Stimulated activated CD4-positive, alpha-beta T cell treated with anti-CD3 and anti-CD28 coated beads, Interleukin-4, amount 100 ng/mL, for 48 hours (primary cell): ENCODE measurements at regions not wholly inside any gene's neighbourhood (a gene's known extent, or its start where the extent isn't known, plus 50 kb on each side); places are given as distances from the start of the nearest gene placed in this dataset.
A peak's percentile ranks its signal among the peaks of the same experiment; 100 is the strongest.

Source experiments
- DNase-seq, 2 donors: peaks; one replicate each; pipeline ENCODE4 v3.0.0-alpha.2; 2020; ENCODE audit warnings: low read depth in 2 of 2

- DNase-seq, result no peak
Observed at GRCh38 chr1:88141499-88142074, 542.5 kb upstream of the PKN2 start.

DNA sequence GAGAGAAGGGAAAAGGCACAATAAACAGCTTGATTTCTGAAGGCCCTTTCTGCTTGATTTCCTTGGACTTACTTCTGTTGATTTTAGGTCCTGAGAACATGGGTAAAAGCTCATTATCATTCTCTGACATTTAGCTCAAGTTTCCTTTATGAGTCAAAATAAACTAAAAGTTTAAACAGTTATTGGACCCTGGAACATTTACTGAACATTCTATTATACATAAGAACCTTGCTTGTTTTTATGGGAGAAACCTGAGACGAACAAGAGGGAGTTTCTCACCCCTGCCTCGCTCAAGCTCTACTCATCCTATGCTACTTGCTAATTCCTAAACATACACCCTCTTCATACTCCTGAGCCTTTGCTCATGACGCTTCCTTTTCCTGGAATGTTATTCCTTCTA, 538.3 kb upstream of the PKN2 start:
- DNase-seq, result no peak

DNA sequence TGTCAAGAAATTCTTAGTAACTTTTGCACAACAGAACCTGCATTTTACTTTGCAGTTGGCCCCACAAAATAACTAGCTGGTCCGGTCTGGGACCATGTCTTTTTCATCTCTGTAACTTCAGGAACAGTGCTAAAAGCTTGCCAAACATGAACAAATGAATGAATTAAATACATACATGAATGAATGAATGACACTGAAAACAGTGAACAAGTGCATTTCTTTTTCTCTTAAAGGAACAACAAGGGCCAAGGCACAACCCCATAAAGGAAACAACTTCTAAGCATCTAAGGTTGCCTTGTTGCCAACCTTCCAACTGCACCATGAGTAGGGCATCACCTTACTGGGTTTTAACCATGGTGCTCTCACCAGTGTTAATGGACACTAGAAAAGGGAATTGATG, 534.4 kb upstream of the PKN2 start:
- DNase-seq, result no peak

GRCh38 chr1:88150330-88150729, 533.7 kb upstream of the PKN2 start:
- DNase-seq, result no peak

DNA sequence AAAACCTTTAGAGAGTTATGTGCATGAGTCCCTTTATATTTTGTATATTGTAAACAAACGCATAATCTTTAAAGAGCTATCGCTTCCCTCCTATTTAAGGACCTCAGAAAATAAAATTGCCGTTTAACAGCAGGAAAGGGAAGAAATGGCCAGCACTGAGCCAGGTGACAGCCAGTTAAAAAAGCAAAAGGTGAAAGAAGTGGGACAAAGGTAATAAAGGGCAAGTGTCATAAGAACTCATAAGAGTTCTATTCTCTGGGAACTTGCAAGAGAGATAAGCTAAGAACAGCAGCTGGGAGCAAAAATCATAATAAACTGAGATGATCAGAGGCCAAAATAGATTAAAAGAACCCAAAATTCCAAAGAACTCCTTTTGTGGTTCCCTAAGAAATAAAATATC, 520.9 kb upstream of the PKN2 start:
- DNase-seq, result no peak

DNA sequence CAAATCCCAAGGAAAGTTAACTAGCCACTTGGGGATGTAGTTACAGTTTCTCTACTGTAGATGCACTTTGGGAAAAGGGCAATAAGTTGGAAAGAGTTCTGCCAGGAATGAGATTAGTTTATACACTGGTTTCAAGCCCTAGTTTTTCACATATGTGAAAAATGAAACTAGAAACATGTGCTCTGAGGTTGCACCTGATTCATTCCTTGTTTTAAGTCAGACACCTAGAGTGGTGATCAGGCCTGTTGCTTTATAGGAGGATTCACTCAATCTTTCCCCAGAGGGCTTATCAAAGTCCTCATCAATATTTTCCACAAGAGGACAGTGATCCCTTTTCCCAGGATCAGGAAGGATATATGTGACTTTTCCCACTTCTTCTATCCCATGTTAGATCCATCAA, 515.9 kb upstream of the PKN2 start:
- no peak for DNase-seq

- DNase-seq, result no peak
Observed at GRCh38 chr1:88169139-88169538, 514.9 kb upstream of the PKN2 start.

DNA sequence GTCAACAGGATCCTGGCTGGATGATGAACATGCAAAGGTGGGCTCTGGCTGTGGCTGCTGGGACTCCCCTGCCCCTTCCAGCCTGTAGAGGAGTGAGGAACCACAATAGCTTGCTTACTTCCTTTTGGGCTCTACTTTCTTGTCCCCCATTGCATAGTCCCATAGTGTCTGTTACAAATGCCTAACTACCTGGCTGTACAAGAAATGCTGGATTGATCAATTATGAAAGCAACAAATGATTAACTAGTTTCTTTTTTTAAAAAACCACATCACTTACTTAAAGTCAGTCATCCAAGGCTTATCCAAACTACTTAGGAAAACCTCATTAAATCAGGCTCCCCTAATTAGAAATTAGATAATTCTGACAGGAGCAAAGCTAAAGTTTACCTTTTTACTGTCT, 514.1 kb upstream of the PKN2 start:
- no peak for DNase-seq

DNA sequence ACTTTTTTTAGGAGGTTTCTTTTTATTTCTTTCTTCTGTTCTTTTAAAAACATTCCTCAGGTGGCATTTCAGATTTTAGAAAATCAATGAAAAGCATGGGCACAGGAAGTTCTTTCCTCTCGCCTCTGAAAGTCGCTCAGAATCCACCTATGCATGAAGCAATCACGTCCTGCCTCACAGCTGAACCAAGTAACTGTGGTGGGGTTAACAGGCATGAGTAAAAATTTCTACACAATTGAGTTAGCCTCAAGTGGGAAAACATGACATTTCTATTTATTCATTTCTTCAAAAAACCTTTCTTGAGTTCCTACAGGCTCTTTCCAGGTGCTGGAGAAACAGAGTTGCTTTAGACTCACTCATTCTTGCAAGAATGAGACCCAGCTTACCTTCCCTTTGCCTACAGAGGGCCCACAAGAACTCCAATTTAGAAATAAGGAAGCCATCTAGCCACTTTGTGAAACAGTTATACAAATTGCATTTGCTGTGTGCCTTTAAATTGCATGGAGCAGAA, 508.9 kb upstream of the PKN2 start:
- DNase-seq, result no peak

DNA sequence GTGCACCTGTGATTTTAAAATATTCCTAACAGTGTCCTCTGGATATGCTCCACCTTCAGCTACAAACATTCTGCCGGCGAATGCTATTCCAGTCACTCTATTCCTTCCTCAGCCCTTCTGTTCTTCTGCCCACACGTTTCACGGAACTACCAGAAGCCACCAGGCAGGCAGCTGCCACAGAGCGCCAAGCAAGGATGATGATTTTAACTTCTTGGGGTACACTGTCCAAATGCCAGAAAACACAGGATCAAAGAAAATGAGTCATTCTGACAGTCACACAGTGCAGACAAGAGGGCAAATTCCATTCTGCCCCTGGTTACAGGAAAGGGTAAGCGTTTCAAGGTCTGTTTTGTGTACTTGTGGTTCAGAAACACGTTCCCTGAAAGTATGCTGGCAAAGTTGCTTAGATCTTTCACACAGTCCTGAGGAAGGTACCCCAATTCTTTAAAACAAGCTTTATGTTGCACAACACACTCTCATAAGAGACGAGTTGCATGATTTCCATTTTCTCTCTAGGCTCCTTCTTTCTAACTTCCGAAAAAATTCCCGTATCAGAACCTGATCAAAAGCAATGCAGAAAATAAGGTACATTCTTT, 508.3 kb upstream of the PKN2 start:
- DNase-seq, result no peak

DNA sequence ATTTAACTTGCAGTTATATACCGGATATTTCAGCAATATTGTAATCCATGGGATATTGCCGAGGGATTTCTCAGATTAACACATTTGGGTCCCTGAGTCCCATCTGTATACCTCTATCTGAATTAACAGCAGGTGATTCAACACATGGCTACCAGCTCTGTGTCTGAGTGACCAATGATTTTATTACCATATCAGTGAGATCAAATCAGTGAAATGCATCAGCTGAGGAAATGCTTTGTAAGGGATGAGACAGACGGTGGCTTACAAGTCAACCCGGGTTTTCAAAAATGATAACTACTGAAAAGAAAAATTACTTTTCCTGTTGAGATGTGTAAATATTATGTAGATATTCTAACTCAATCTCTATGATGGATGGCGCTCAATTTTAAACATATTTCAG, 504.1 kb upstream of the PKN2 start:
- DNase-seq, result no peak

GRCh38 chr1:88180449-88181108, 503.5 kb upstream of the PKN2 start:
- DNase-seq, result peak; percentile 23 to 54

- DNase-seq, result no peak
Observed at GRCh38 chr1:88186911-88187310, 497.2 kb upstream of the PKN2 start.

DNA sequence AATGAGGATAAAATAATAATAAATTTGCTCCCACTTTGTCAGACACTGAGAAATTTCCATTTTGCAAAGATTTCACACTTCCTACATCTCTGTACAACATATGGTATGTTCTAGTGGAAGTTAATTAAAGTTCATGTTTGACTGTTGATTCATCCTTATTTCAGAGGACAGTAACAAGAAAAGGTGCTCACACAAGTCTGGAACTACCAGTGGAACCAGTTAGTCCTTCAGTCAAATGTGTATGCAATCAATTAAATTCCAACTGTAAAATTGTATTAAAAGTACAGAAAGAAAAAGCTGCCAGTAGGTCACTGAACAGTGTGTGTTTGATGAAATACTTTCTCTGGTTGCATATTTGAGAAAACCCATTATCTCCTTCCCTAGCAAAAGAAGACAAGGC, 496.0 kb upstream of the PKN2 start:
- DNase-seq, result no peak

- no peak for DNase-seq
Observed at GRCh38 chr1:88189525-88189924, 494.5 kb upstream of the PKN2 start.

GRCh38 chr1:88191917-88192316, 492.2 kb upstream of the PKN2 start:
- no peak for DNase-seq

DNA sequence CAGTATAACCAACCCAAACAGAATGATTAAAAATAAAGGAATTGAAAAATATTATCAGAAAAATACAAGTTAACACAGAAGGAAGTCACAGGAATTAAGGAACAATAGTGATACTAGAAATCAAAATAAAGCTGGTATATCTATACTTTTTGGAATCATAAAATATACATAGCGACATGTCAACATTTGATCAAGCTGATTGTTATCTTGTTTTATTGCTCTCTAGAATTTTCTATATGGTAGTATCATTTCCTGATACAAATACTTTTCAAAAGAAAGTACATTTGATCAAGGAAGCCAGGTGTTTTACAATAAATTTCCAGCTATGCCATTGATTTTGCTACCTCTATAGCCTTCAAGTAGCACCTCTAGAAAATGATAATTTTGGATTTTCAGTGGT, 489.5 kb upstream of the PKN2 start:
- no peak for DNase-seq

- DNase-seq, result no peak
Observed at GRCh38 chr1:88200545-88200944, 483.5 kb upstream of the PKN2 start.

- no peak for DNase-seq
Observed at GRCh38 chr1:88204111-88204510, 480.0 kb upstream of the PKN2 start.

DNA sequence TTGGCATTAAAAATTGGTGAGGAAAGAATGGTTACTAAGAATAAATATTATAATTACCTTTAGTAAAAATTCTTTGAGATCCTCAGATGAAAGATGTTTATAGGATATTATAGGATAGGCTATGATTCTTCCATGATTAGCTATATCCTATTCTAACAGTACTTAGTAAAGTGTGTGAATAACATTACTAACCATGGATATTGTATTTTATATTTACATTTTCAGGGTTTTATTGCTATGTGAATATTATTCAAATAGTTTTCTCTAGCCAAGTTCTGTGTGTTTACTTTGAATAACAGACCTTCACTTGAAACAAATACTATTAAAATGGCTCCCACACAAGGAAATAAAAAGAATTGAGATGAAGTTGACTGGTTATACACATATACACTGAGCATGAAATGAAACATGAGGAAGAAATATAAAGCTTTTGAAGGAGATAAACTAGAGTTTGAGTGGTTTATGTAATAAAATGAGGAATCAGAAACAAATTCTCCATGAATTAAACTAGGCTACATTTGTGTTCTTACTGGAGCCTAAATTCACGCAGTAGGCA, 479.4 kb upstream of the PKN2 start:
- no peak for DNase-seq

GRCh38 chr1:88208389-88208788, 475.7 kb upstream of the PKN2 start:
- no peak for DNase-seq

DNA sequence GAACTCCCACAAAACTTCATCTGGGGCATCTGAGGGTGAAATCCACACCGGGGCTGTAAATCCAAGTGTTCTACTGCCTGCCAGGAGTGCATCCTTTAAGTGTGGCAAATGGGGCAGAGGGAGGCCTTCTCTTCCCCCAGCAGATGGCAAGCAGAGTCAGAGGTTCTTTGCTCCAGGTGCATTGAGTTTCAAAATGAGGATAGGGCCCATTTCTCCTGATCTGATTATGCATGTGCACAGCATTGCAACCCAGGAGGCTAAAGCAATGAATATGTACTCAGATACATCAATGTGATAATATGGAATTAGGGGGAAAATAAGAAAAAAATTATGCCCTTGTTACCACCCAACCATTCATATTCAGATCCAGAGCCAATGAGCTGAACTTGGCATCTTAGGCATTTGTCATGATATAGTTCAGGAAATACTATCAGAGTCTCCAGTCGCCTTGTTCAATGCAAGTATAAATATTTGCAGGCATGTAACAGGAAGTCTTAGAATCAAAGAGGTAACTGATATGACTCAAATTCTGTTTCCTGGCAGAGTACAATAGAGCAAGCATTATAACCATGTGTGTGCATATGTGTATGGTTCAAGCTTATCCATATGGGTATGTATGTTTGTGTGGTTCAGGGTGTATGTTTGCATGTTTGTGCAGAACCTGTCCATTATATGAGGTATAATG, 473.8 kb upstream of the PKN2 start:
- no peak for DNase-seq

- DNase-seq, result no peak
Observed at GRCh38 chr1:88216441-88216840, 467.6 kb upstream of the PKN2 start.
